ENCODE measurements at regions not wholly inside any gene's neighbourhood (a gene's known extent, or its start where the extent isn't known, plus 50 kb on each side); places are given as distances from the start of the nearest gene placed in this dataset.
A peak's percentile ranks its signal among the peaks of the same experiment; 100 is the strongest.
"Not testable (repeated sequence)": the region's sequence is repeated elsewhere in the genome, so short reads cannot be mapped to it uniquely, and the experiment has no call there.

DNA sequence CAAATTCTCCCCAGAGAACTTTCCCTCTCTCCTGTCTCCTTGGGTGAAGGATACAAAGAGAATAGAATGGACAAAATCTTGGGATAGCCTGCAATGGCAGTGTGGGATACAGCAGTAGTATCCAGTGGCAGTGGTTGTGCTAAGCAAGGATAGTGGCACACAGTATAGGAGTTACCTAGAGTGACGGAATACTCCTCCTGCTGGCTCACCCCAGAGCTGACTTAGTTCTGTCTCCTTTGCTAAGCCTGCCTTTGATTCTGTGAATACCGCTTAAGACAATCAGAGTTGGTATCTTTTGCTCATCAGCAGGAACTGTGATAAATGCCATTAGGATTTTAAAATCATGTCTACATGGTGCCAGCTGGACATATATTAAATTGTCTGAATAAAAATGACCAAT is 404.3 kb downstream of the JRKL start:
- DNase-seq, result no peak

DNA sequence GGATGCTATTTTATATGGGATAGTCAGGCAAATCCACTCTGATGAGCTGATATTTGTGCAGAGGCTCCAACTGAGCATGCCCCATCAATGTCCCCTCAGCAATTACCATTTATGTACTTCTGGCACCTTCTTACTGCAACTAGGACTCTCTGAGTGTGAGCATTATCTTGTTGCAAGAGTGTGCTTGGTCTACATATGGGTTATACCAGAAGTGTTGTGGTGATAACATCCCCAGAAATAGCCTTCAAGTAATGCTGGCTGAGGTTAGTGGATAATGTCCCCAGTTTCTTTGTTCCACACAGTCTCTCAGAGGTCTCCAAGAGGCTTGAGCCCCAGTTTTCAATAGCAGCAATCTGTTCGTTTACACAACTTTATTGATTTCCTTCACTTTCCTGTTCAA is 408.6 kb downstream of the JRKL start:
- DNase-seq, result peak; percentile 4

GRCh38 chr11:96815236-96815635 is 425.4 kb downstream of the JRKL start:
- no peak for DNase-seq

- DNase-seq, result no peak
These were observed 427.9 kb downstream of the JRKL start for GRCh38 chr11:96817482-96818399.

- DNase-seq, result no peak
These were observed 437.4 kb downstream of the JRKL start for GRCh38 chr11:96827164-96827563.

- DNase-seq, result no peak
These were observed 452.0 kb downstream of the JRKL start for GRCh38 chr11:96841792-96842191.

DNA sequence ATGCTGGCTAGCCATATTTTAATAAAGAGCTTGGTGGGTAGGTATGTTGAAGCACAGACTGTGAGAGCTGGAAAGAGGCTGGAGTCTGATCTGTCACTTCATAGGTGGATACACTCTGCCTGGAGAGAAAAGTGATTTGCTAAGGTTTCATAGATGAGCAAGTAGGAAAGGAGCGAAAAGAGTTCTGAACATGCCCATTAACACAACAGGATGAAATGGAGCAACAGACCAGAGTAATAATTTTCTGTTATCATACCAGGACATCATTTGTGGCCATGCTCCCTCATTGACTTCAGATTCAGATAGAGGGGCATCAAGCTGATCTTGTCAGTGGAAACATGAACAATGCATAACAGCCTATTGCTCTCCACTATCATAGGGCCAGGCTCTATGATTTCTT is 452.9 kb downstream of the JRKL start:
- DNase-seq, result no peak

- DNase-seq, result no peak
These were observed 464.6 kb downstream of the JRKL start for GRCh38 chr11:96854425-96854824.

DNA sequence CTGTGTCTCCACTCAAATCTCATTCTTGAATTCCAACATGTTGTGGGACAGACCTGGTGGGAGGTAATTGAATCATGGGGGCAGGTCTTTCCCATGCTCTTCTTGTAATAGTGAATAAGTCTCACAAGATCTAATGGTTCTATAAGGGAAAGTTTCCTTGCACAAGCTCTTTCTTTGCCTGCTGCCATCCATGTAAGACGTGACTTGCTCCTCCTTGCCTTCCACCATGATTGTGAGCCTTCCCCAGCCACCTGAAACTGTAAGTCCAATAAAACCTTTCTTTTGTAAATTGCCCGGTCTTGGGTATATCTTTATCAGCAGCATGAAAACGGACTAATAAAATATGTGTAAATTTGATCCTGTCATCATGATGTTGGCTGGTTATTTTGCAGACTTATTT is 471.9 kb downstream of the JRKL start:
- not testable (repeated sequence) for DNase-seq

- peak; percentile 16 for DNase-seq
These were observed 473.7 kb downstream of the JRKL start for GRCh38 chr11:96863520-96863919.

DNA sequence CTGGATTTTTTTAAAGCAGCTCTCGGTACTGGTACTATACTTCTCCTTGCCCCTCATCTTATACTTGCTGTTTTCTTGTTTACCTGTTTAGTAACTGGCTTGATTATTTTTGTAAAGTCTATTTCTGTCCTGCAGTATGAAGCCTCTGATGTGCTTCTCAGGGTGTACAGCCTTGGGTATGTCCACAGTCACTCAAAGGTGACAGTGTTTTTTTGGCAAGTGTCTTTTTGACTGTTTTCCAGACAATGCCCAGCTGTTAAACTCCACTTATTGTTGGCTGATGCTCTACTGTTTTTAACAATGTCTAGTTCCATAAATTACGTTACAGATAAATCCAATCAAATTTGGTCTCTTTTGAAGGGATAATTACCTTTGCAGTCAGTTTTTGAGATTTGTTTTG is 475.2 kb downstream of the JRKL start:
- no peak for DNase-seq

- DNase-seq, result no peak
These were observed 479.4 kb downstream of the JRKL start for GRCh38 chr11:96869207-96869606.

DNA sequence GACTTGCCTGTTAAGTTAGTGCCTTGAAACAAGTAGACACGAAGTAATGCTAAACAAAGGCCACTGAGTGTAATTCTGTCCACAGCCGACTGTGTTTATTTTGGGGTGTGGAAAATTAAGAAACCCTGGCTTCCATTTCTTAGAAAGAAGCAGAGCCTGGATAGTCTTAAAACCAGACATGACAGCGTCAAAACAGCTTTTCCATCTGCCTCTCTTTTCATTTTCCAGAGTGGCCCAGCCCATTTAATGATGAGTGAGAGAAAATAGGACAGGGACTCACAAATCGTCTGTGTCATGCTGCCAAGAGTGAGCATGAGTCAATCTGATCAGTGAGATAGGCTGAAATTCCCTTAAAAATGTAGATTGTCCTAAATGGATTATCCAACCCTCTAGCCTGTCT is 485.9 kb downstream of the JRKL start:
- DNase-seq, result no peak

DNA sequence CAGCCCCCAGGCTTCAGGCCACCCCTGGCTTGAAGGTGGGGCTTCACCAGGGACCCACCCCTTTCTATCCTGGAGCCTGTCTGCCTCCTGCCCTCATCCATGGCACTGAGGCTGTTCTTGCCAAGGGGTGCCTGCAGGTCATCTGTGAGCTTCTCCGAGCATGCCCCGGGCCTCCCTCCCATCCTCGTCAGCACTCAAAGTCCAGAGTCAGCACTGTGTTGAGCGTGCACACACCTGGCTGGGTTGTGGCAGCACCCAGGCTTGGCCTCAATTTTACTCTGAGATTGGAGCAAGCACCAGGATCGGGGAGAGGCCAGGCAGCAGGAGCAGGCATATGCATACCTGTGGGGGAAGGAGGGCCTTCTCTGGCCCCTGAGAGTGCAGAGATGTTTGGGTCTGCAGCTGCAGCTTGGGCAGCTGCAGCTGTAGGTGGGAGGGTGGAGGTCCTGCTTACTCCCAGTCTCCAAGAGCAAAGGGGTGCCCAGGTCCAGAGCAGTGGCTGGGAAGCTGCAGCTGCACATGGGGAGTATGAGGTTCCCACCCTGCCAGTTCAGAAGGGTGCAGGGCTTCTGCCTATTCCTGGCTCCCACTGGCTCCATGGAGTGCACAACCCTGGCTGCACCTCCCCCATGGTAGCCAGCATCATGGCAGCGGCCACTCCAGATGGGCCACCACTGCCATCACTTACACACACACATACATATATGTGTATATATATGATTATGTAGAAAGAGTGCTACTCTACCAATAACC is 488.7 kb downstream of the JRKL start:
- no peak for DNase-seq

DNA sequence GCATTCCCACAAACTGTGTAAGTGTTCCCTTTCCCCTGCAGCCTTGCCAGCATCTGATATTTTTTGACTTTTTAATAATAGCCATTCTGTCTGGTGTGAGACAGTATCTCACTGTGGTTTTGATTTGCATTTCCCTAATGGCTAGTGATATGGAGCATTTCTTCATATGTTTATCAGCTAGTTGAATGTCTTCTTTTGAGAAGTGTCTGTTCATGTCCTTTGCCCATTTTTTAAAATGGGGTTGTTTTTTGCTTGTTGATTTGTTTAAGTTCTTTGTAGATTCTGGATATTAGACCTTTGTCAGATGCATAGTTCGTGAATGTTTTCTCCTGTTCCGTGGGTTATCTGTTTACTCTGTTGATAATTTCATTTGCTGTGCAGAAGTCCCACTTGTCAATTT is 492.8 kb downstream of the JRKL start:
- DNase-seq, result not testable (repeated sequence)

DNA sequence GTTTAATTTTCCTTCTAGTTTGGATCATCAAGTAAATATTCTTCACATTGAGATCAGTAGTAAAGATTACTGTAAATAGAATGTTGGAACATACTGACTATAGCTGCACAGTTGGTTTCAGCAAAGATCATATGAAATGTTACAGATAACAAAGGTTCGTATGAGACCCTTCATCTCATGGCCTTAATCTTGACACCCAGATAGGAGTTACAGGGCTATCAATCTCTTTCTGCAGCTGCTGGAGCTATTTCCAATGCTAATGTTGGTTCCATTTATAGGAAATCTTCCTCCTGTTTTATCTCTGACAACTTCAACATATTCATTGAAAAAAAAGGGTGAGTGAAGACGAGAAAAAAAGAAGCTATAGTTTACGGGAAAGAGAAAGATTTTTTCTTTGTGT is 495.6 kb downstream of the JRKL start:
- DNase-seq, result no peak

DNA sequence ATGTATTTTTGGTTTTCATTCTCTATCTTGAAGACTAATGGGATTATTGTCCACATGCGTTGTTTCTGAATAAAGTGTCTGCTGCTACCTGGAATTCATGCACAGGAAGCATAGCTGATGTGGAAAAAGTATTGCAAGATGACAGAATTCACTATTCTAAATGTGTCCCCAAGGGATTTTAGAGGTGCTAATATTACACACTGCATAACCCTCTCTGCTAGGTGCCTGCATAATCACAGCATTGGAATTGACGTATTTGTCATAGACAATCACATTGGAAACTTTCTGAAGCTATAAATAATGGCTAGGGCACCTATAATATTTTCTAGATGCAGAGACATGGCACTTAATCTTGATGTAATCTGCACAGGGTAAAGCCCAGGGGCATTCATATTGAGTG is 496.1 kb downstream of the JRKL start:
- no peak for DNase-seq

GRCh38 chr11:96893988-96894387 is 504.2 kb downstream of the JRKL start:
- DNase-seq, result no peak

DNA sequence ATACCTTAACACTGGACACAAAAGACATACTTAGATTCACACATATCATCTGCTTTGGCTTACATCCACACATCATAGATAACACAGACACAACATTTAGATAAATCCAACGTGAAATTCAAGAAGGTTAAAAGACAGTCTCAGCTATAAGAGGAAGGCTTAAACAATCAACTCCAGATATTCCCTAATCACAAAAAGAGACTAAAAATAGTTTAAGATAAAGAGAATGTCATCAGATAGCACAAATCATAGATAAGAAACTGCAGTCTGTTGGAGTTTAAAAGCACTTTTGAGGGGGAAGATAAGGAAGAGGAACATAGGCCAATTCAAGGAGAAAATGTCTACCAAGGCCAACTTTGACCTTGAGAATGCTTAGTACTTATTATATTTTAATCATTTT is 504.8 kb downstream of the JRKL start:
- DNase-seq, result no peak

DNA sequence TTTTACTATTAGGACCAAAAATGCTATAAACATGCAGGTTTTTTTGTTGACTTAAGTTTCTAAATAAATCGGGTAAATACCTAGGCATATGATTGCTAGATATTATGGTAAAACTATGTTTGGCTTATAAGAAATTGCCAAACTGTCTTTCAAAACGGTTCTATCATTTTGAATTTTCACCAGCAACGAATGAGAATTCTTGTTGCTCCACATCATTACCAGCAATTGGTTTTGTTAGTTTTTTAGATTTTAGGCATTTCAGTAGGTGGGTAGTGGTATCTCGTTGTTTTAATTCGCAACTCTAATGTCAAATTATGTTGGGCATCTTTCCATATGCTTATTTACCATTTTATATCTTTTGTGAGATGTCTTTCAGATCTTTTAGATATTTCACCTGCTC is 510.2 kb downstream of the JRKL start:
- no peak for DNase-seq

GRCh38 chr11:96905143-96905542 is 515.3 kb downstream of the JRKL start:
- DNase-seq, result no peak

- DNase-seq, result no peak
These were observed 515.9 kb downstream of the JRKL start for GRCh38 chr11:96905663-96906062.

DNA sequence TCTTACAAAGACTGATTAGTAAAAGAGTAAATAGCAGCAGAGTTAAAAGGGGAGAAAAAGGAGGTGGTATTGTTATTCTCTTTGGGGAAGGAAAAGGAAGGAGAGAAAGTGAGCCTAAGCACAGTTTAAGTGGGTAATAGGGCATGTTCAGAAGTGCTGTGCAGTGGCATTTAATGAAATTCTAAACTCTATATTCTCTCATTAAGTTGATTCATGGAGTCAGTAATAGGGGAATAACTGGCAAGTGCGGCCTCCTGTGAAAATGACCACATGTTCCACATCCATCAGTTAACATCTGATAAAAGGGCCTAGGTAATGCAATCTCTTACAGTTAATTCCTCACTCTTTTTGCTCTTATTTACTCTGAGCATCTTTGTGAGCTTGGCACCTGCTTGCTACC is 516.7 kb downstream of the JRKL start:
- DNase-seq, result no peak

DNA sequence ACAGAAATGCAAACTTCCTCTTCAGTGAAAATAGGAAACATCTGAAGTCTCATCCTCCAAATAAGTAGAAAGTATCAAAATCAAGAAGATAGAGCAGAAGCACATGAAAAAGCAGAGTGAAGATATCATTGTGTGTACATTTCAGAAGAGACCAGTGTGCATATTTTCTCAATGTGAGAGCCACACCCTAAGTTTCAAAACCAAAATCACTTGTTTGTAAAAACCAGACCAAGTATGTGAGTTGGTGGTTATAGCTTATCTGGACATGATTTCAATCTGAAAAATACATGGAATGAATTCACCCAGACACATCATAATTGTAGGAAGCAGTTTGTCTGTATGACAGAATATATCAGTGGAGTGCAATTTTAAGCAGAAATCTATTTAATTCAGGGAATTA is 536.0 kb downstream of the JRKL start:
- DNase-seq, result no peak
